GM18508 (cell line): ENCODE measurements at regions not wholly inside any gene's neighbourhood (a gene's known extent, or its start where the extent isn't known, plus 50 kb on each side); places are given as distances from the start of the nearest gene placed in this dataset.

Experiments
- ATAC-seq: cut with Tn5 transposase; IDR thresholded peaks from one replicate; pipeline ENCODE4 v1.9.1; 2021; ENCODE audit warnings: moderate number of reproducible peaks; ENCODE audit not compliant: insufficient read depth, unreplicated experiment

- no peak for ATAC-seq
These were observed 58.6 kb upstream of the SPRY2 start for GRCh38 chr13:80399340-80400163.
